ENCODE measurements at regions not wholly inside any gene's neighbourhood (a gene's known extent, or its start where the extent isn't known, plus 50 kb on each side); places are given as distances from the start of the nearest gene placed in this dataset.
"Not testable (repeated sequence)": the region's sequence is repeated elsewhere in the genome, so short reads cannot be mapped to it uniquely, and the experiment has no call there.

- TF ChIP-seq EZH2phosphoT487 (IDR thresholded peaks at IDR 0.05; ENCODE audit: insufficient read depth, low read depth); EZH2 (IDR thresholded peaks at IDR 0.05; ENCODE audit: insufficient read depth, poor library complexity, severe bottlenecking): not testable (repeated sequence)
Observed at GRCh38 chr21:6506167-6506894, 4015.1 kb upstream of the TPTE start.
